ENCODE measurements at regions not wholly inside any gene's neighbourhood (a gene's known extent, or its start where the extent isn't known, plus 50 kb on each side); places are given as distances from the start of the nearest gene placed in this dataset.

DNA sequence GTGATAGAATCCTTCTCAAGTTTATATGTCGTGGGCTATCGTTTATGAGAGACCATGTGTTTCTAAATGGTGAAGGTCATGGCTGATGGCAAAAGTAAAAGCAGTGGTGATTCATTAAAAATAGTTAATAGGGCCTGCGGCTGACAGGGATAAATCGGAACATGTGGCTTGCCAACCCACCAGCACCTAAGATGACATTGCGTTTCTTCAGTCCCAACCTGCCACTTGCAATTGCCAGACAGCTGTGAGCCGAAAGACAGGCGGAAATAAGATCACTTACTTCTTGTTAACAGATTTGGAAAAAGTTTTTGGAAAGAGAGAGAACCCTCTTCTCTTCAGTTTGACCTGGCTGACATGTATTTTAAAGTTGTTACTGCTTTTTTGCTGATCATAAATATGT, 131.5 kb upstream of the MPPED2 start:
- TF ChIP-seq MYC (IDR thresholded peaks at IDR 0.05; ENCODE audit: borderline replicate concordance, low read length): no peak
- TF ChIP-seq, protein P1, sequence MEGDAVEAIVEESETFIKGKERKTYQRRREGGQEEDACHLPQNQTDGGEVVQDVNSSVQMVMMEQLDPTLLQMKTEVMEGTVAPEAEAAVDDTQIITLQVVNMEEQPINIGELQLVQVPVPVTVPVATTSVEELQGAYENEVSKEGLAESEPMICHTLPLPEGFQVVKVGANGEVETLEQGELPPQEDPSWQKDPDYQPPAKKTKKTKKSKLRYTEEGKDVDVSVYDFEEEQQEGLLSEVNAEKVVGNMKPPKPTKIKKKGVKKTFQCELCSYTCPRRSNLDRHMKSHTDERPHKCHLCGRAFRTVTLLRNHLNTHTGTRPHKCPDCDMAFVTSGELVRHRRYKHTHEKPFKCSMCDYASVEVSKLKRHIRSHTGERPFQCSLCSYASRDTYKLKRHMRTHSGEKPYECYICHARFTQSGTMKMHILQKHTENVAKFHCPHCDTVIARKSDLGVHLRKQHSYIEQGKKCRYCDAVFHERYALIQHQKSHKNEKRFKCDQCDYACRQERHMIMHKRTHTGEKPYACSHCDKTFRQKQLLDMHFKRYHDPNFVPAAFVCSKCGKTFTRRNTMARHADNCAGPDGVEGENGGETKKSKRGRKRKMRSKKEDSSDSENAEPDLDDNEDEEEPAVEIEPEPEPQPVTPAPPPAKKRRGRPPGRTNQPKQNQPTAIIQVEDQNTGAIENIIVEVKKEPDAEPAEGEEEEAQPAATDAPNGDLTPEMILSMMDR (IDR thresholded peaks at IDR 0.05): no peak
- no peak for TF ChIP-seq POLR2A (IDR thresholded peaks at IDR 0.05; ENCODE audit: low read length)
- TF ChIP-seq FOSL2 (IDR thresholded peaks at IDR 0.05): no peak
- no peak for TF ChIP-seq FOSL2 (CRISPR knock-in tag; IDR thresholded peaks at IDR 0.05)
- TF ChIP-seq RNF2 (IDR thresholded peaks at IDR 0.05; ENCODE audit: borderline replicate concordance, low read depth): no peak
- TF ChIP-seq, protein P2, sequence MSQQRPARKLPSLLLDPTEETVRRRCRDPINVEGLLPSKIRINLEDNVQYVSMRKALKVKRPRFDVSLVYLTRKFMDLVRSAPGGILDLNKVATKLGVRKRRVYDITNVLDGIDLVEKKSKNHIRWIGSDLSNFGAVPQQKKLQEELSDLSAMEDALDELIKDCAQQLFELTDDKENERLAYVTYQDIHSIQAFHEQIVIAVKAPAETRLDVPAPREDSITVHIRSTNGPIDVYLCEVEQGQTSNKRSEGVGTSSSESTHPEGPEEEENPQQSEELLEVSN (IDR thresholded peaks at IDR 0.05; ENCODE audit: borderline replicate concordance, low read depth): no peak
- TF ChIP-seq CHD4 (IDR thresholded peaks at IDR 0.05; ENCODE audit: borderline replicate concordance): no peak
- no peak for TF ChIP-seq EP300 (IDR thresholded peaks at IDR 0.05)
- no peak for TF ChIP-seq JUN (IDR thresholded peaks at IDR 0.05)
- TF ChIP-seq SREBF2 (IDR thresholded peaks at IDR 0.05): no peak
